HG02798 (cell line): ENCODE measurements at regions not wholly inside any gene's neighbourhood (a gene's known extent, or its start where the extent isn't known, plus 50 kb on each side); places are given as distances from the start of the nearest gene placed in this dataset.

Experiments
- ATAC-seq: cut with Tn5 transposase; IDR thresholded peaks from one replicate; pipeline ENCODE4 v1.9.1; 2021; ENCODE audit warnings: mild to moderate bottlenecking; ENCODE audit not compliant: unreplicated experiment, poor library complexity

DNA sequence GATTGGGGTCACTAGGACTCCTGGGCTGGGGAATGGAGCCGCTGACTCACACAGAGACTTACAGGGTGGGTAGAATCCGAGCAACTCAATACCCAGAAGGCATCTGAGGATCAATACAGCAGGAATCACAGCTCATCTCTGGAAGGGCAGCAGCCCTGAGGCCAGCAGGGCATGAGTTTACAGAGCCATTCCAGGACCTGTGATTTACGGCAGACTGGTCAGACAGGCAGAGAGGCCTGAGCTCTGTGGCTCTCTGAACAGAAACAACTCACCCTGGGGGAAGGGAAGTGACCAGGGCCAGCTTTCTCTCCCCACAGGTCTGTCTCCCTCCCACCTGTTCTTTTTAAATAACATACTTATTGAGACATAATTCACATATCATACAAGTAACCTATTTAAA lies 88.2 kb upstream of the CXCL12 start:
- no peak for ATAC-seq

DNA sequence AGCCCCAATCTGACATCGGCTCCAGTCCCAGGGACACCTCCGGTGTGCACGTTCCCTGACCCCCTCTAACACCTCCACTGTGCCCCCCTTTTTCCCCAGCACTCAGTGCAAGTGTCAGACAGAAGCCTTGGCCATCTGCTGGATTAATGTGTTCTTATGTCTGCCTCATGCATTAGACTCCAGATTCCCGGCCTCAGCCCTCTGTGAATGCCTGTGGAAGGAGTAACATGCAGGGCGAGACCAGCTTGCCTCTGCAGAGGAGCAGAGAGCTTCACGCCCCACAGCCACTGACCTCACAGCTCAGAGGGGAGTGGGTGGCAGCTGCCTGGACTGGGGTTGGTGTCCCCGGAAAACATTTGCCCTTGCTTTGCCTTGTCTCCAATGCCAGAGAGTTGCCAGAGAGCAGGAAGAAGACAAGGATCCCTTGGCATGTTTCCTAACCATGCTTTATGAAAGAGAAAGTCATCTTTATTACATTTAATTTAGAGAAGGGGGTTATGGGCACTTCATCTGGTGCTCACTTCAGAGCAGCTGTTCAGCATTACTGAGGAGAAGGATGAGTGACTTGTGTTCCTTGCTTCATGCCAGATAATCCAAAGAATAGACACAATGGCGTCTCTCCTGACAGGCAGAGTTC lies 91.6 kb upstream of the CXCL12 start:
- ATAC-seq = no peak

DNA sequence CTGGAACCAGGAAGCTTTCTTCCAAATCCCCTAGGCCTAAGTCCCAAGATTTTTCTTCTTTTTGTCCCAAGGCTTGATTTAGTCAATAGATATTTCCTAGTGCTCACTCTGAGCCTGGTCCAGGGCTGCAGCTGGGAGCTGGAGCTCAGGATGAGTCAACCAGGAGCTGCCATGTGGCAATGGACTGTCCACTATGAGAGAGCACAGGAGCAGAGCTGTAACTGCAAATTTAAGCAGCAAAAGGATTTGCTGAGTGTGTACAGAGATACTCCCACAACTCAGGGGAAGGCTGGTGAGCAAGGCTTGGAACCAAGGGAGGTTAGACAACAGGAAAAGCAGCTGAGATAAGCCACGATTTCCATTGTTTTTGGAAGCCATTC lies 92.1 kb upstream of the CXCL12 start:
- ATAC-seq = no peak

DNA sequence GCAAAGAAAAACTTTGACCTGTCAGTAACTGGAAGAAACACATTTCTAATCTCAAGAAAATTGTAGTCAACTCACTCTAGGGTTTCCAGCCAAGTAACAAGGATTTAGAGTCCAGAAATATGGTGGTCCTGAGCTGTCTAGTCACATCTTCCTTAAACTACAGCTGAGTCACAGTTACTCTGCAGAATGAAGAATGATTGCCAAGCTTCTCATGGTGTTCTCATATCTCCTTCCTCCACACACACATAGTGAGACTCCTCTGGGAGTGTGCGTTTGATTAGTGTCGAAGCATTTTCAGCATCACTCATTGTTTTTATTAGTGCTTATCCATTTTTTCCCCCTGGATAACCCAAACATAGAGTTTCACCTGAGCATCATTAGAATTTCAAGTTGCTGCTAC lies 93.1 kb upstream of the CXCL12 start:
- ATAC-seq = no peak

DNA sequence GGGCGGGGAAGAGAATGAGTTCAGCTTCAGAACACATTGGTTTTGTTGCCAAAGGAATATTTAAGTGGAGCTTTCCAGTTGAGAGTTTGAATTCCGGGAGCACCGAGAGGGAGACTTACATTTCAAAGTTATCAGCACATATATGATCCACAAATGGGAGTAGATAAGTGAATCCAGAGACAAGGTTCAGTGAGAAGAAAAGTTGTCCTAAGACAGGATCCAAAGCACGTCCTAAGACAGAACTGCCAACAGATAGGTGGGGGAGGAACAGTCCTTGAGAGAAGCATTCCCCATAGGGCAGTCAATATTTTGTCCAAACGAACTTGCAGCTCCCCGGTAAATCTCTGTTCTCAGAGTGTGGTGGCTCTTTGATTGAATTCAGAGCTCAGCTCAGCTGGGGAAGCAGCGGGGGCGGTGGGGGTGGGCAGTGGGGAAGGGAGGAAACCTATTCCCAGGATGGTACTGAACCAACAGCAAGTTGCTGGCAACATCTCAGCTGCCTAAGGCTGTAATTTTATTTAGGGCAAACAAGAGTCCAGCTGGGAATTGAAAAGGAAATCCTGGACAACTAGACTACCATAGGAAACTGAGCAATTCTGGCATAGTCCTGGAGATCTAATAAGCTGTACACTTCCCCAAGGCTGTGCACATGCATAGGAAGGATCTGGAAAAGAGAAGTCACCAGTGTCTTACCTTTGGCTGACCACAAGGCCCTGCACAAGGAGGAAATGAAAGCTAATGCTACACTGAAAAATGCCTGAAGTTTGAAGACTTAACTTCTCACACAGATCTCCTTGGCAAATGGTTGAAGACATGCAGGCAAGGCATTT lies 94.2 kb upstream of the CXCL12 start:
- no peak for ATAC-seq

DNA sequence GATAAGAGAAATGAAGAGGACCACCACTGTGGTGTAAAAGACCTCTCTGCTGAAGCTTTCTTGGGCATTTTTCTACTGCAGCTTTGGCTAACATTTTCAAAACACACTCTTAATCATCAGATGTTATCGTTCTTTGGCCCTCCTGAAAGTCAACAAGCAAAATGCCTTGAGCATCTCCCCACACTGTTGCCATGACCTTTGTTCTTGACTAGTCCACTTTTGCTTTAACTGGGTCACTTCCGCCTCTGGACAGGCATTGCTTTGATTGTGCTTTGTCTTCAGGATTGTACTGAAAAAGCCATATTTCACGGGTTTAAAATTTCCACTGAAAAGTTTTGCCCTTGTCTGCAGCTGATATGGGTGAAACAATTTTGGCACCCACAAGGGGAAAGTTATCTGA lies 107.8 kb upstream of the CXCL12 start:
- no peak for ATAC-seq

DNA sequence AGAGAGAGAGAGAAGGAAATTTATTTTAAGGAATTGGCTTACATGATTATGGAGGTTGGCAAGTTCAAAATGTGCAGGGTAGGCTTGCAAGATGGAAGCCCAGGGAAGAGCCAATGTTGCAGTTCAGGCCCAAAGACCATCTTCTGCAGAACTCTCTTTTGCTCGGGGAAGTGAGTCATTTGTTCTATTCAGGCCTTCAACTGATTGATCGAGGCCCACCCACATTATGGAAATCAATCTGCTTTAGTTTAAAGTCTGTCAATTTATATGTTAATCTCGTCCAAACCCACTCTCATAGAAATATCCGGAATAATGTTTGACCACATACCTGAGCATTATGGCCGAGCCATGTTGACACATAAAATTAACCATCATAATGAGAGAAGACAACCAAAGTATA lies 113.3 kb upstream of the CXCL12 start:
- ATAC-seq = no peak

DNA sequence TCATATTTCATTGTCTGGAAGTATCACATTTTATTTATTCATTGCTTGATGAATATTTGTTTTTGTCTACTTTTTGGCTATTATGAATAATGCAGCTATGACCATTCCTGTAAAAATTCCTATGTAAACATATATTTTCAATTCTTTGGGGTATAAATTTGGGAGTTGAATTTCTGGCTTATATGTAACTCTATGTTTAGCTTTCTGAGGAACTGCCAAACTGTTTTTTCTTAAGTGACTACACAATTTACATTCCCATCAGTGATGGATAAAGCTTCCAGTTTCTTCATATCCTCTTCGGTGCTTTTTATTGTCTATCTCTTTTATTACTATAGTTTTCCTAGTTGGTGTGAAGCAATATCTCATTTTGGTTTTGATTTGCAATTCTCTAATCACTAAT lies 115.6 kb upstream of the CXCL12 start:
- ATAC-seq = no peak

DNA sequence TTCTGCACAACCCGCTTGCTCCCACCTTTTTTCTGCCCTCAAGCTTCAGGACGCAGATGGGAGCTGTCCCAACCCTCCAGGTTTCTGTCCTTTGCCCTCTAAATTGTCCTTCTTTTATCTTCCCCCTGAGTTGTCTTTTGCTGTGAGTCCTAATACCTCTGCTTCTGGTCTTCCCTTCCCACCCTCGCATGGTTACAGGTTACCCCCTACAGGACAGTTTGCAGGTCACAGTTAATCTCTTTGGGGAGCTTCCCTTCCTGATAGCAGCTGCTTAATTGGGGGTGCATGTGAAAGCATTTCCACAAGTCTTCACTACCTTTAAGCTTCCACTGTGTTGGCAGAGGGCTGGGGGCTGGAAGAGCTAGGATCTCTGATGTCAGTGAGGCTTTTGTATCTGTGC lies 121.5 kb upstream of the CXCL12 start:
- ATAC-seq = no peak

DNA sequence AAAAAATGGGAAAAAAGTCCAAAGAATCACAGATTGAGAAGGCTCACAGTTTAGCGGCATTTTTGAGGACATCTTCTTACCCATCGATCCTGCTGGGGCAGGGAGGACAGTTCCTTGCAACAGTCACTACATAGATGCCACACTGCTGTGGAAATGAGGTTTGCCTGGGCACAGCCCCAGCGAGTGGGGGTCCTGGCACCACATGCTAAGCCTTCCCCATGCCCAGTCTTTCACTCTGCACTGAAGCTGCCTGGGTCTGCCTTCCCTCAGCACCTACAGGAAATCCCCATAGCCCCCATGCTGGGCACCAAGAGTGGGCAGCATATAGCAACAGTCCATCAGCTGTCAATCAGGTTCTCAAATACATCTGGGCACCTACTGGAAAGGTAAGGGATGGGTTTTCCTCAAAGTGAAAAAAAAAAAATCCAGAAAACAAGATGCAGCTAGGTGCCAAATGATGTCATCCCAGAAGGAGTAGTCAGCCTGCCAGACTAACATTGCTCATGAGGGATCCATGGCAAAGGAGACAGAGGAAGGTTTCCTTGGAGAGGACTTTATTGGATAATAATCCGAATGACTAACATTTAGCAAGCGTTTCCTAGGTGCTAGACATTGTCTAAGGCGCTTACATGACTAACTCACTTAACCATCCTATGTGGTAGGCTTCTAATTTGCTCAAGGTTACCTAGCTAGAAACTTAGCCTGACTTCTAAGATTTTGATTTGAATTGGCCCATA lies 125.7 kb upstream of the CXCL12 start:
- no peak for ATAC-seq

DNA sequence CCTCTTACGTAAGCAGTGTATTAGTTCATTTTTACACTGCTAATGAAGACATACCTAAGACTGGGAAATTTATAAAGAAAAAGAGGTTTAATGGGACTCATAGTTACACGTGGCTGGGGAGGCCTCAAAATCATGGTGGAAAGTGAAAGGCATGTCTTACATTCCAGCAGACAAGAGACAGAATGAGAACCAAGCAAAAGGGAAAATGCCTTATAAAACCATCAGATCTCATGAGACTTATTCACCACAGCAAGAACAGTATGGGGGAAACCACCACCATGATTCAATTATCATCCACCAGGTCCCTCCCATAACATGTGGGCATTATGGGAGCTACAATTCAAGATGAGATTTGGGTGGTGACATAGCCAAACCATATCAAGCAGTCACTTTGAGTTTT lies 126.3 kb upstream of the CXCL12 start:
- ATAC-seq = no peak

DNA sequence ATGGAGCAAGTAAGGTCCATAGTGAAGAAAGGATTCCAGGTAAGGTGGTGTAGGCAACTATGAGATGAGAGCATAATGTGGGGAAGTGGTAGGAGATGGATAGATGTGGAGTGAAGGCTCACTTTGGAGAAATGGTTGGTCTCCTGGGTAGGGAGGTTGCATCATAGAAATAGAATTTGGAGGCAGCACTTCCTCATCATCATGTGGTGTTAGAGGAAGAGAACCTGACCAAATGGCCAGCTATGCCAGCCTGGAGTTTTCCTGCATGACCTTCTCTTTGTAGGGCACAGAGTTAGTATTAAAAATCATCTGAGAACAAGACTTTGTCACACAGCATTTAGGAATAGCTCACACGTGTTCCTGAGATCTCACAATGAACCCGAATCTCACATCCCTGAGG lies 126.7 kb upstream of the CXCL12 start:
- no peak for ATAC-seq

DNA sequence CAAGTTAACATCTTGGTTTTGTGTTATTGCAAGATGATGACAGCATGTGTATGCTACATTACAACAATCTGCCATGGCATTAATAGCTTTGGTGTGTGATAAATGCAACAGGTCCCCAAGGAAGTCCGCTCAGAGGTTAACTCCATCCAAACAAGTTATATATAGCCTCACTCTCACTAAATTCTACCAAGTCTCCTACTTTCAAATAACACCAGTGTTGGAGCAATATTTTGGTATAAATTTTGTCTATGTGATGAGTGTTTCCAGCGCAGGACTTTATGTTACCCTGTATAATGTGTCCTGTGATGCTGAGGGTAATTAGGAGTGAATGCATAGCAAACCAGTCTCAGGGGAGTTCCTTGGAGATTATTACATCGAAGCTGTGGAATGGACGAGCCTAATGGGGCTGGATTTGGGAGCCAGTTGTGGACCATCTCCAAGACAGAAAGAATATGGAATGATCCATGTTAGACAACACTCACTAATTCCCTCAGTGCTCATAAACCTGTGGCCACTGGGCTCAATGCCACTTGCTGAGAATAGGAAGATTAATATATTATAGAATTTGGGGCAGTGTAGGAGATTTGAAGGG lies 127.6 kb upstream of the CXCL12 start:
- no peak for ATAC-seq

DNA sequence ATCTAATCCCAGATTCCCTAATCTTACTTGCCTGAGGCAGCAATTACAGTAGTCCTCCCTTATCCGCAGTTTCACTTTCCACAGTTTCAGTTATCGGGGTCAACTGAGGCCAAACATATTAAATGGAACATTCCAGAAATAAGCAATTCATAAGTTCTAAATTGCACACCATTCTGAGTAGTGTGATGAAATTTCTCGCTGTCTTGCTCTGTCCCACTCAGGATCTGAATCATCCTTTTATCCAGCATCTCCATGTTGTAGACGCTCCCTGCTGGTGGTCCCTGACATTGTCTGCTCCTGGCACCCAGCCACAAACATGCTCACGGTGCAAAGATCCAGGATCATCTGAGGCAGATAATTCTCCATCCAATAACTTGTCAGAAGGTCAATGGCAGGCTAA lies 128.7 kb upstream of the CXCL12 start:
- ATAC-seq = no peak

DNA sequence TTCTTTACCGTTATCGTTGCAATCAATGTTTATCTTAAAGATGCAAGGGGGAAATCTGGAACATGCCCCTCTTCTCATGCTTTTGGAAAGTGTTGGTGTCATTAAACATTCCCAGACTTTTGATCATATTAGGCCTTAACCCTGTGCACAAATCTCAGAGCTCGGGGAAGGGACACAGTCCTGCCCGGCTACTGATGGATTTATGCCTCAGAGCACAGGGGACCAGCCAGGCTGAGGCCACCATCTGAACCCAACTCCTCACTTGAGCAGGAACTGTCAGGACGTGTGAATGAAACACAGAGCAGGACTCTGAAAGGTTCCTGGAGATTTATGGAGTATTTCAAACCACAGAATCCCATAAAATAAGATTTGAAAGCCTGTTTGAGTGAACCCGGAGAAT lies 132.0 kb upstream of the CXCL12 start:
- no peak for ATAC-seq

DNA sequence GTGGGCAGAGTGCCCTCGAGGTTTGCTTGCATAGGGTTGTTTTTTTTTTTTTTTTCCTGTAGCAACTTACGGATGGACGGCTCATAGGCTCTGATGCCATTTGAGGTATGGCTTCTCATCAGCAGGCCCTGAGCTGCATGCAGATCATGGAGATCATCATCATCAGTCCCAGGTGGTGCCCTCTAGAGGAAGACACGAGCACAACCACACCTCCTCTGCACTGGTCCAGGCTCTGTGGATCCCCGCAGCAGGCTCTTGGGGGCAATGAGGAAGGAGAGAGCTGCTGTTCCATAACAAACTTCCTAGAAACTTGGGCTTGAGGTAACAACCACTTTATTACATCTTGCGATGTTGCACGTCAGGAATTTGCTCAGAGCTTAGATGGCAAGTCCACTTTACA lies 132.7 kb upstream of the CXCL12 start:
- peak; percentile 47 for ATAC-seq

DNA sequence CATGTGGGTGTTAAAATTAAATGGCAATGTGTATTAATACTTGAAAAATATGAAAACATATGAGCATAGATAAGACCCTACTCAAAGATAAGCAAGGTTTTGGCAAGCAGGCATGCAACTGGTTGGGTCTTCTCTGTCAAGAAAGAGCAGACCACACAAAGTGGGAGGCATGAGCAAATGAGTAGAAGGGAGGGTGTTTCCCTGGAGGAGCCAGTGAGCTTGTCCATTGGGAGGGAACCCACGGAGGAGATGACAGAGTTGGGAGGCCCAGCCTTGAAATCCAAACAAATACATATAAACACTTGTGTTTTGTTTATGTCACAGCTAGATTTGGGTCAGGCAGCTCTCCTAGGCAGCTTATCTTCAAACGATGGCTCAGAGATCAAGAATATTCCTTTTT lies 134.5 kb upstream of the CXCL12 start:
- ATAC-seq = no peak

DNA sequence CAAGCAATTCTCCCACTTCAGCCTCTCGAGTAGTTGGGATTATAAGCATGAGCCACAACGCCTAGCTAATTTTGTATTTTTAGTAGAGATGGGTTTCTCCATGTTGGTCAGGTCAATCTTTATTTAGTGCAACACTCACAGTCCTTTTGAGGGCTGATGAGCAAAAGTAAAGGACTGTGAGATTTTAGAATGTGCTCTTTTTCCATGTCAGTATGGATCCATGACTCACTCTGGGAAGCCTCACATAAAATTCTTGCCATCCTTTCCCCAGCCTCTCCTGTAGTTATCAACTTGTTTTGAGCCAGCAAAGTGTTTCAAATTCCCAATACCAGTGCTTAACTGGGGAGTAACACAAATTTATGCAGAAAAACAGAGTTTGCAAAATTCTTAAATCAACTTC lies 135.8 kb upstream of the CXCL12 start:
- no peak for ATAC-seq

DNA sequence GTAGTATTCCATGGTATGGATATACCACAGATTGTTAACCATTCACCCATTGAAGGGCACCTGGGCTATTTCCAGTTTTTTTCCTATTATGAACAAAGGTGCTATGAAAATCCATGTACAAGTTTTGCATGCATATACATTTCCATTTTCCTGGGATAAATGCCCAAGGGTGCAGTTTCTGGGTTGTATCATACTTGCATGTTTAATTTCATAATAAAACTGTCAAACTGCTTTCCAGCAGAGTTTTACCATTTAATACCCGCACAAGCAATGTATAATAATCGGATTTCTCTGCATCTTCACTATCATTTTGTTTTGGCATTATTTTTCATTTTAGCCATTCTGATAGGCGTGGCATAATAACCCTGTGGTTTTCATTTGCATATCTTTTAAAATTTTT lies 154.3 kb upstream of the CXCL12 start:
- ATAC-seq = no peak

DNA sequence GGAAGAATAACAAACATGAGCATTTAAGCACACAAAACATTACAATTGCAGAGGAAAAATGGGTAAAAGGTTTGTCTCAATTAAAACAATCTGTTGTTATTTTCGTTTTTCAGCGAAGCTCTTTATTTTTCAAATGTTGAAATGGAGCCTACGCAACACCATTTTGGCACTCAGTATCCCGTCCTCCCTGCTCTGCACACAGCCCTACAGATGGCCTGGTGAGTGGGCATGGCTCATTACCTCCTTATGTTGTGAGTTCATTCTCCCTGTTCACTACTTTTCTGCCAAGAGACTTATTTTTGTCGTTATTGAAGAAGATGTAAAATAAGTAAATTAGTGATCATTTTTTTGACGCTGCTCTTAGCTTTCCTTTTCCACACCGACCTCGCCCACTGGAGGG lies 167.8 kb upstream of the CXCL12 start:
- ATAC-seq = no peak

DNA sequence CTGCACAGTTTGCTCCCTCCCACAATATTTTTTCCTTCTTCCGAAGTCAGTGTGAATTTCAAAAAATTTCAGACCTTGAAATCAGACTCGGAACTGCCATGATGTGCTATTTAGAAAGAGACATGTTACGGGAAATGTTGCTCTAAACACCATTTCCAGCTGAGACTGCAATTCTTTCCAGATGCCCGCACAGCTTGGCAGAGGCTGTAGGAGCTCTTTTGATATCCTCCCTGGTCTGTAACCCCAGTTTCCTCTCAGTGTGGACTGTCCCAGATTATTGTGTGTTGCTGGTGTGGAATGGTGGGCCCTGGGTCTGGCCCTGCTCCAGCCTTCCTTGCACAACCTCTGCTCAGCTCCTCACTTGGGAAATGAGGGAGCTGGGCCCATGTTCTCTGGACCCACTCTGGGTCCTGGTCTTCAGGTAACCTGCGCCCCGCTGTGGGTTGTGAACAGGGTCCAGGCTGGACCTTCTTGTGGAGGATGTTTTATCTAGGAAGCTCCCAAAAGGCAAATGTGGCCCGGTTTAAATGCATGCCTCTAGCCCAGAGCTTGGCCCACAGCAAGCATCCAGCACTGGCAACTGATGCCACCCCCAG lies 172.8 kb upstream of the CXCL12 start:
- ATAC-seq = no peak
